IPS-NIHi11 (cell line): ENCODE measurements at regions not wholly inside any gene's neighbourhood (a gene's known extent, or its start where the extent isn't known, plus 50 kb on each side); places are given as distances from the start of the nearest gene placed in this dataset.

Experiments
- DNase-seq: peaks from one replicate; pipeline ENCODE4 v3.0.0; 2012; ENCODE audit warnings: mixed read lengths, low spot score

DNA sequence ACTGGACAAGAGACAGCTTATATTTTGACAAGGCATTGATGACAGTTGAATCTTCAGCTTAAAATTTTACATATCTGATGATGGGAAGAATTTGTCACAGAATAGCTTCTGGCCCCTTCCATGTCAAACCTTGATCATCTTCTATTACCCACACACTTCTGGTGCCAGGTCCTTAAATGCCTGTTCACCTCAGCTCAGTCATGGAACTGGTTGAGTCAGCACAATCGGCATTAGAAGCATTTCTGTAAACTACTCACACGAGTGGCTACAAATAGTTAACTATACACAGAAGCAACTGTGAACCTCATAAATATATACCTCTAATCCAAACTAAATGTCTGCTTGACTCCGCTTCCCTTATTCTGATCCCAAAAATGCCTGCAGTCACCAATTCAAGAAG is 161.2 kb downstream of the FOXO1 start:
- no peak for DNase-seq
